Fibroblast of the aortic adventitia (primary cell): ENCODE measurements at regions not wholly inside any gene's neighbourhood (a gene's known extent, or its start where the extent isn't known, plus 50 kb on each side); places are given as distances from the start of the nearest gene placed in this dataset.

Experiments used
- DNase-seq: peaks from one replicate; pipeline ENCODE4 v3.0.0-alpha.2; 2010; ENCODE audit warnings: low read depth
- H3K4me3 ChIP-seq: 2 replicates; pipeline ENCODE4 v1.5.1; 2011; ENCODE audit warnings: low read depth, mild to moderate bottlenecking, control low read depth, low read length, moderate library complexity
- CTCF ChIP-seq: IDR thresholded peaks from 2 replicates; pipeline ENCODE4 v1.5.1; 2011; ENCODE audit warnings: mild to moderate bottlenecking, low read length, control low read depth, inconsistent platforms; ENCODE audit not compliant: insufficient read depth

GRCh38 chr2:104033399-104033798 lies 820.5 kb upstream of the POU3F3 start:
- TF ChIP-seq CTCF, result no peak
- H3K4me3 ChIP-seq, result no peak overlapping the region
- DNase-seq, result no peak

DNA sequence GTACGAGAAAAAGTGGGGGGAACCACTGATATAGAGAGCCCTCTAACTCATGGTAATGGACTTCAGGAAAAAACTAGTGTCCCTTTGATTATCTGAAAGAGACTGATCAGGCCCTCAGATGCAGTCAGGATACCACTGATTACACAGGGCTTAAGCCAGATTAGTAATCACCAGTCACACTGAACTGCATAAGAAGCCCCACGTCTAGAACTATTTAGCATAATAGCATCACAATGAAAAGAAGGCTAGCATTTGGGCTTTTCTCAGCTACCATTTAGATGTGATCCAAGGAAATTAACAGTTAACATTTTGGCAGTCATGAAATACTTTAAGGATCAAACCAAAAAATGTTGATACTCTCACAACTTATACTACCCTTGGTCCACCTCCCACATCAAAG lies 813.1 kb upstream of the POU3F3 start:
- DNase-seq, result no peak
- TF ChIP-seq CTCF, result no peak
- H3K4me3 ChIP-seq, result no peak overlapping the region

GRCh38 chr2:104041351-104041750 lies 812.6 kb upstream of the POU3F3 start:
- TF ChIP-seq CTCF, result no peak
- DNase-seq, result no peak
- H3K4me3 ChIP-seq, result no peak overlapping the region

GRCh38 chr2:104043864-104044263 lies 810.1 kb upstream of the POU3F3 start:
- DNase-seq, result no peak
- H3K4me3 ChIP-seq, result no peak overlapping the region
- TF ChIP-seq CTCF, result no peak

- no peak for DNase-seq
- H3K4me3 ChIP-seq, result no peak overlapping the region
- no peak for TF ChIP-seq CTCF
Observed at GRCh38 chr2:104045071-104045470, 808.8 kb upstream of the POU3F3 start.

GRCh38 chr2:104046466-104046865 lies 807.4 kb upstream of the POU3F3 start:
- DNase-seq, result no peak
- no peak overlapping the region for H3K4me3 ChIP-seq
- TF ChIP-seq CTCF, result no peak

DNA sequence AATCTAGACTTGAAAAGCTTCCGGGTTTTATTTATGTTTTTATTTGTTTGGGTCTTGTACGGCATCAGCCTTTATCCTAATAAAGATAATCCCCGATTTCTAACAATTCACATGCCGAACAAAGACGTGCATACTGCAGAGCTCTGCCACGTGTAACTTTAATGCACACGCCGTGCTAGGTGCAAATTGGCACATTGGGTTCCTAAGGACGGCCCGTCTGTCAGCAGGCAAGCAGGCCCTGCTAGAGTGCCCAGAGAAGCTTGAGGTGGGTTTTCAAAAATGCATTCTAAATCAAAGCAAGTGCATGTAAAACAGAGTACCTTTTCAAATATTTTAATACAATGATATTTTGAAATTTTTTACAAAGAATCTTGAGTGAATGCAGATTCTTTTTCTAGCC lies 806.4 kb upstream of the POU3F3 start:
- TF ChIP-seq CTCF, result no peak
- H3K4me3 ChIP-seq, result no peak overlapping the region
- no peak for DNase-seq
